IMR-90 (cell line): ENCODE measurements at regions not wholly inside any gene's neighbourhood (a gene's known extent, or its start where the extent isn't known, plus 50 kb on each side); places are given as distances from the start of the nearest gene placed in this dataset.

Experiments used
- ATAC-seq: fragments of 200-7000 bp; cut with Tn5 transposase; 2 replicates; pipeline ENCODE4 v1.9.1; 2020; ENCODE audit warnings: low read depth, mild to moderate bottlenecking, moderate library complexity
- BruUV-seq: library from RNA; stranded (reverse); fragments of 400-500 nt; replicated peaks from 2 replicates; lab custom pipeline; 2021; lab: Mats Ljungman, UMichigan
- CTCF ChIA-PET: fragments of 300-600 bp; formaldehyde crosslinking; extraction: SDS; loops from one replicate; lab custom pipeline; 2021; ENCODE audit warnings: antibody characterized with exemption; lab: Yijun Ruan, JAX
- POLR2A ChIA-PET: fragments of 300-600 bp; sonication (Branson Sonifier 250); formaldehyde crosslinking; loops from one replicate; lab custom pipeline; 2022; ENCODE audit warnings: antibody characterized with exemption; ENCODE audit not compliant: unreplicated experiment; lab: Charles Lee
- DNase-seq: peaks from one replicate; pipeline ENCODE4 v3.0.0; 2013
- H2AFZ ChIP-seq: replicated peaks from 2 replicates; pipeline ENCODE3; 2013; ENCODE audit warnings: low read length, mild to moderate bottlenecking; ENCODE audit not compliant: poor library complexity
- H2AK5ac ChIP-seq: 2 replicates; pipeline ENCODE4 v1.6.1; 2013; ENCODE audit warnings: low read depth, low read length, inconsistent platforms
- H2AK9ac ChIP-seq: replicated peaks from 2 replicates; pipeline ENCODE3; 2013; ENCODE audit warnings: mild to moderate bottlenecking, low read depth, low read length, moderate library complexity; ENCODE audit not compliant: poor library complexity
- H2BK120ac ChIP-seq: 2 replicates; pipeline ENCODE4 v1.6.1; 2013; ENCODE audit warnings: low read depth, low read length, inconsistent platforms
- H2BK15ac ChIP-seq: 3 replicates; pipeline ENCODE4 v1.6.1; 2013; ENCODE audit warnings: low read depth, low read length, inconsistent platforms
- H2BK20ac ChIP-seq: 2 replicates; pipeline ENCODE4 v1.6.1; 2013; ENCODE audit warnings: low read depth, mild to moderate bottlenecking, inconsistent platforms, low read length, moderate library complexity
- H2BK5ac ChIP-seq: 2 replicates; pipeline ENCODE4 v1.6.1; 2013; ENCODE audit warnings: mild to moderate bottlenecking, low read depth, low read length, inconsistent platforms; ENCODE audit not compliant: poor library complexity, severe bottlenecking
- H3K14ac ChIP-seq: replicated peaks from 2 replicates; pipeline ENCODE4 v1.6.1; 2013; ENCODE audit warnings: low read depth, low read length, inconsistent platforms
- H3K18ac ChIP-seq: 2 replicates; pipeline ENCODE4 v1.6.1; 2013; ENCODE audit warnings: low read depth, low read length, control low read depth
- H3K23ac ChIP-seq: 2 replicates; pipeline ENCODE4 v1.6.1; 2013; ENCODE audit warnings: low read depth, low read length, inconsistent platforms
- H3K27ac ChIP-seq: 2 replicates; pipeline ENCODE4 v1.5.1; 2013; ENCODE audit warnings: mild to moderate bottlenecking, control low read depth, low read length; ENCODE audit not compliant: insufficient read depth
- H3K27me3 ChIP-seq: 2 replicates; pipeline ENCODE4 v1.6.1; 2013; ENCODE audit warnings: low read length; ENCODE audit not compliant: control insufficient read depth, insufficient read depth
- H3K36me3 ChIP-seq: 2 replicates; pipeline ENCODE4 v1.6.1; 2013; ENCODE audit warnings: low read length, mixed read lengths; ENCODE audit not compliant: control insufficient read depth, insufficient read depth
- H3K4ac ChIP-seq: 2 replicates; pipeline ENCODE4 v1.6.1; 2013; ENCODE audit warnings: low read depth, low read length, inconsistent platforms
- H3K4me1 ChIP-seq: 2 replicates; pipeline ENCODE4 v1.6.1; 2013; ENCODE audit warnings: low read length, mixed read lengths; ENCODE audit not compliant: control insufficient read depth, insufficient read depth
- H3K4me2 ChIP-seq: 2 replicates; pipeline ENCODE4 v1.6.1; 2013; ENCODE audit warnings: low read depth, mild to moderate bottlenecking, control low read depth, low read length, moderate library complexity
- H3K4me3 ChIP-seq: 2 replicates; pipeline ENCODE4 v1.5.1; 2013; ENCODE audit warnings: low read depth, mild to moderate bottlenecking, control low read depth, low read length, moderate library complexity; ENCODE audit not compliant: insufficient read depth
- H3K56ac ChIP-seq: 2 replicates; pipeline ENCODE4 v1.6.1; 2013; ENCODE audit warnings: low read length, inconsistent platforms; ENCODE audit not compliant: insufficient read depth; ENCODE audit errors: extremely low read depth
- H3K79me1 ChIP-seq, 2 experiments: 2 replicates each; pipeline ENCODE4 v1.6.1; 2013; ENCODE audit warnings: low read length in 2 of 2, inconsistent platforms in 1 of 2, low read depth in 1 of 2
- H3K9ac ChIP-seq: 2 replicates; pipeline ENCODE4 v1.6.1; 2013; ENCODE audit warnings: low read depth, low read length, control low read depth
- H3K9me1 ChIP-seq: 2 replicates; pipeline ENCODE4 v1.6.1; 2013; ENCODE audit warnings: low read length, inconsistent platforms; ENCODE audit not compliant: insufficient read depth
- H3K9me3 ChIP-seq: 2 replicates; pipeline ENCODE4 v1.6.1; 2013; ENCODE audit warnings: low read length; ENCODE audit not compliant: control insufficient read depth, insufficient read depth
- H4K20me1 ChIP-seq: 2 replicates; pipeline ENCODE4 v1.6.1; 2013; ENCODE audit warnings: low read length, inconsistent platforms; ENCODE audit not compliant: insufficient read depth
- H4K5ac ChIP-seq: 2 replicates; pipeline ENCODE4 v1.6.1; 2013; ENCODE audit warnings: mild to moderate bottlenecking, low read depth, low read length, control low read depth
- H4K8ac ChIP-seq, 2 experiments: 2 replicates each; pipeline ENCODE4 v1.6.1; 2013; ENCODE audit warnings: low read depth in 2 of 2, low read length in 2 of 2, control low read depth in 1 of 2, inconsistent platforms in 1 of 2
- H4K91ac ChIP-seq: 2 replicates; pipeline ENCODE4 v1.6.1; 2013; ENCODE audit warnings: low read depth, low read length, inconsistent platforms; ENCODE audit not compliant: insufficient read depth
- BHLHE40 ChIP-seq: fragments of 150-350 bp; IDR thresholded peaks from 2 replicates; pipeline ENCODE4 v1.6.1; 2016; ENCODE audit warnings: mild to moderate bottlenecking, low read depth, low read length
- MAFK ChIP-seq: IDR thresholded peaks from 2 replicates; pipeline ENCODE4 v1.6.1; 2012; ENCODE audit warnings: low read depth, low read length, improper control_type of control experiment
- NFE2L2 ChIP-seq: fragments of 150-350 bp; IDR thresholded peaks from 2 replicates; pipeline ENCODE4 v1.6.1; 2016; ENCODE audit warnings: low read depth, mild to moderate bottlenecking, low read length
- WGBS, 2 experiments: methylation state at CpG; one replicate each; pipeline versions ENCODE4 v1.1.5 to v1.1.7; 2013; ENCODE audit warnings: missing lambda C conversion rate in 2 of 2; ENCODE audit not compliant: insufficient read length in 1 of 2; ENCODE audit errors: extremely low coverage in 2 of 2; 5-methylcytosine and 5-hydroxymethylcytosine counted together
- dilution Hi-C: fragments of 300-500 bp; cut with HindIII; formaldehyde crosslinking; loops from one replicate; pipeline ENCODE4 v1.14.3; 2018; ENCODE audit warnings: low sequenced_read_pairs; ENCODE audit not compliant: unreplicated experiment
- in situ Hi-C: fragments of 300-500 bp; cut with MboI; formaldehyde crosslinking; loops from 3 replicates; pipeline ENCODE4 v1.14.3; 2019; ENCODE audit warnings: low sequenced_read_pairs, inconsistent platforms, mixed read lengths
- intact Hi-C: fragments of 100-400 bp; cut with micrococcal nuclease; formaldehyde crosslinking; loops from 2 replicates; pipeline ENCODE4 v1.10.0; 2022

- Histone ChIP-seq H3K9me3 (no peaks in the 10 kb centered on the region), H2BK20ac (no peak overlapping the region), H3K4ac (no peak overlapping the region), H2BK15ac (no peak overlapping the region), H3K4me1 (no peaks in the 10 kb centered on the region), H2AK9ac (no peak overlapping the region), H2BK5ac (no peak overlapping the region), H2AFZ (no peak overlapping the region), H2AK5ac (no peak overlapping the region), H3K4me3 (no peak overlapping the region), H3K4me2 (no peak overlapping the region), H3K36me3 (no peaks in the 10 kb centered on the region), H4K5ac (no peak overlapping the region), H3K14ac (no peak overlapping the region), H3K9ac (no peak overlapping the region), H4K20me1 (no peaks in the 10 kb centered on the region), H2BK120ac (no peak overlapping the region), H3K27me3 (no peaks in the 10 kb centered on the region), H3K79me1 (no peaks in the 10 kb centered on the region), H4K91ac (no peak overlapping the region), H3K18ac (no peak overlapping the region), H3K27ac (no peak overlapping the region), H3K56ac (no peak overlapping the region), H3K23ac (no peak overlapping the region), H3K9me1 (no peaks in the 10 kb centered on the region), H4K8ac (no peak overlapping the region)
- no peak for TF ChIP-seq NFE2L2
- no peak for TF ChIP-seq MAFK
- no peak for TF ChIP-seq BHLHE40
- ChIA-PET POLR2A (no interaction called here), CTCF (no interaction called here)
- intact Hi-C loops (no loop called here), dilution Hi-C loops (no loop called here), in situ Hi-C loops (no loop called here)
- WGBS, 2 experiments, result no CpG with 5 or more reads among the region's 2 CpGs
- ATAC-seq (no peak), DNase-seq (no peak)
- no TSS peak for BruUV-seq
These were observed 291.4 kb downstream of the CCDC85A start for GRCh38 chr2:56475191-56475590.
